Nephron progenitor cell (in vitro differentiated cells): ENCODE measurements at regions not wholly inside any gene's neighbourhood (a gene's known extent, or its start where the extent isn't known, plus 50 kb on each side); places are given as distances from the start of the nearest gene placed in this dataset.

Experiments
- DNase-seq: peaks from one replicate; pipeline ENCODE4 v3.0.0; 2021
- H3K27ac Mint-ChIP-seq: 2 replicates; pipeline ENCODE4 v1.8.0; 2021; ENCODE audit warnings: mild to moderate bottlenecking, moderate library complexity, mixed read lengths
- H3K27me3 Mint-ChIP-seq: 2 replicates; pipeline ENCODE4 v1.8.0; 2021; ENCODE audit warnings: mild to moderate bottlenecking, low read depth, mixed read lengths; ENCODE audit not compliant: poor library complexity
- H3K36me3 Mint-ChIP-seq: 2 replicates; pipeline ENCODE4 v1.8.0; 2021; ENCODE audit warnings: low read depth, mixed read lengths
- H3K4me1 Mint-ChIP-seq: 2 replicates; pipeline ENCODE4 v1.8.0; 2021; ENCODE audit warnings: mixed read lengths
- H3K4me3 Mint-ChIP-seq: 2 replicates; pipeline ENCODE4 v1.8.0; 2021; ENCODE audit warnings: mild to moderate bottlenecking, moderate library complexity, mixed read lengths
- H3K9me3 Mint-ChIP-seq: 2 replicates; pipeline ENCODE4 v1.8.0; 2021; ENCODE audit warnings: mild to moderate bottlenecking, moderate library complexity, mixed read lengths
- CTCF ChIP-seq: fragments of 200-600 bp; sonication (generic); IDR thresholded peaks from 2 replicates; pipeline ENCODE4 v1.5.0; 2021; ENCODE audit warnings: antibody characterized with exemption

GRCh38 chr9:3001311-3001710, 157.4 kb upstream of the PUM3 start:
- Mint-ChIP-seq H3K9me3 (peaks cover 3% of the 10 kb centered on the region), H3K4me1 (no peaks in the 10 kb centered on the region), H3K27ac (no peak overlapping the region), H3K27me3 (peaks cover 3% of the 10 kb centered on the region), H3K36me3 (no peaks in the 10 kb centered on the region), H3K4me3 (no peak overlapping the region)
- no peak for TF ChIP-seq CTCF
- DNase-seq = no peak

GRCh38 chr9:2992427-2992826, 148.5 kb upstream of the PUM3 start:
- peaks cover 10% of the 10 kb centered on the region for H3K27me3 Mint-ChIP-seq
- no peaks in the 10 kb centered on the region for H3K4me1 Mint-ChIP-seq
- no peaks in the 10 kb centered on the region for H3K9me3 Mint-ChIP-seq
- H3K27ac Mint-ChIP-seq = no peak overlapping the region
- no peaks in the 10 kb centered on the region for H3K36me3 Mint-ChIP-seq
- TF ChIP-seq CTCF = no peak
- H3K4me3 Mint-ChIP-seq = no peak overlapping the region
- no peak for DNase-seq

- H3K4me3 Mint-ChIP-seq = no peak overlapping the region
- H3K36me3 Mint-ChIP-seq = no peaks in the 10 kb centered on the region
- no peaks in the 10 kb centered on the region for H3K4me1 Mint-ChIP-seq
- H3K27ac Mint-ChIP-seq = no peak overlapping the region
- no peak for DNase-seq
- no peaks in the 10 kb centered on the region for H3K9me3 Mint-ChIP-seq
- peaks cover 10% of the 10 kb centered on the region for H3K27me3 Mint-ChIP-seq
- no peak for TF ChIP-seq CTCF
Measured at GRCh38 chr9:2991292-2991691, 147.4 kb upstream of the PUM3 start.

- Mint-ChIP-seq H3K9me3 (no peaks in the 10 kb centered on the region), H3K27me3 (peaks cover 4% of the 10 kb centered on the region), H3K27ac (no peak overlapping the region), H3K4me3 (no peak overlapping the region), H3K4me1 (no peaks in the 10 kb centered on the region), H3K36me3 (no peaks in the 10 kb centered on the region)
- no peak for DNase-seq
- TF ChIP-seq CTCF = no peak
Measured at GRCh38 chr9:2987679-2988078, 143.8 kb upstream of the PUM3 start.

GRCh38 chr9:2985343-2985742, 141.4 kb upstream of the PUM3 start:
- no peak overlapping the region for H3K27ac Mint-ChIP-seq
- peaks cover 4% of the 10 kb centered on the region for H3K27me3 Mint-ChIP-seq
- DNase-seq = no peak

More at GRCh38 chr9:2985343-2985742, 141.4 kb upstream of the PUM3 start:
- TF ChIP-seq CTCF = no peak
- no peaks in the 10 kb centered on the region for H3K9me3 Mint-ChIP-seq
- no peaks in the 10 kb centered on the region for H3K36me3 Mint-ChIP-seq
- no peaks in the 10 kb centered on the region for H3K4me1 Mint-ChIP-seq
- no peak overlapping the region for H3K4me3 Mint-ChIP-seq
